ENCODE measurements at regions not wholly inside any gene's neighbourhood (a gene's known extent, or its start where the extent isn't known, plus 50 kb on each side); places are given as distances from the start of the nearest gene placed in this dataset.

DNA sequence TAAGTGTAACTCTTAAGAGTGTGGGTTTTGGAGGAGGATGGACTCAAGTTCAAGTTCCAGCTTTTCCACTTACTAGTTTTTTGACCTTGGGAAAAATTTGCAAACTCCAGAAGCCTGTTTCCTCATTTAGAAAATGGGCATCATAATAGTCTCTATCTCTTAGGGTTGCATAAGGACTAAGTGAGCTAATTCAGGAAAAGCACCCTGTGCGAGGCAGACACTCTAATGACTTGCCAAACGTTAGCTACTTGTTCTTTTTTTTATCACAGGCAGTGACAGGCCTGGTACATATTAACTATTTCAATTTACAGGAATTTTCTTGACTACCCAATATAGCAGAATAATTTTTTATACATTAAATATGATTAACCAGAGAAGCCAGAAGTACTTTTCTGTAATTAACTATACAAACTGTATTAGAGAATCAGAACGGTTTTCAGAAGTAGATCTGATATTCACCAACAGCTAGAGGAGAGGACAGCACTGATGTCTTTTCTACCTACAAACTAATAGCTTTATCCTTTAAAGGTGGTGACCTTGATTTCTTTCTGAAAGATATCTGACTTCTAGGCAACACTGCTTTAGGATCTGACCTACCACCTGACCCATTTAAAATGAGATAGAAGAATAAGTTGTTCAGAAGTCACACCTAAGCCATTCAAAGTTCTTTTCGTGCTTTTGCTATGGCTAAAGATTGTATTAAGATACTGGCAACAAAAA lies 139.6 kb upstream of the HAND2 start:
- no peak for TF ChIP-seq CTCF (IDR thresholded peaks at IDR 0.05; ENCODE audit: unreplicated experiment)
- no peak overlapping the region for H3K4me3 Mint-ChIP-seq (ENCODE audit: unreplicated experiment)

GRCh38 chr4:173661001-173661400 lies 131.0 kb upstream of the HAND2 start:
- H3K4me3 Mint-ChIP-seq (ENCODE audit: unreplicated experiment), result no peak overlapping the region
- TF ChIP-seq CTCF (IDR thresholded peaks at IDR 0.05; ENCODE audit: unreplicated experiment), result no peak
- H3K36me3 Mint-ChIP-seq (ENCODE audit: low read depth, unreplicated experiment), result no peaks in the 10 kb centered on the region
- H3K27ac Mint-ChIP-seq (ENCODE audit: unreplicated experiment), result no peak overlapping the region
- DNase-seq (ENCODE audit: low spot score), result no peak
- no peaks in the 10 kb centered on the region for H3K9me3 Mint-ChIP-seq (ENCODE audit: unreplicated experiment)
- no peaks in the 10 kb centered on the region for H3K27me3 Mint-ChIP-seq (ENCODE audit: unreplicated experiment)
- no peaks in the 10 kb centered on the region for H3K4me1 Mint-ChIP-seq (ENCODE audit: unreplicated experiment)

More for the DNA sequence above, 139.6 kb upstream of the HAND2 start:
- H3K27ac Mint-ChIP-seq (ENCODE audit: unreplicated experiment), result no peak overlapping the region
- H3K27me3 Mint-ChIP-seq (ENCODE audit: unreplicated experiment), result no peaks in the 10 kb centered on the region
- no peak for DNase-seq (ENCODE audit: low spot score)
- H3K36me3 Mint-ChIP-seq (ENCODE audit: low read depth, unreplicated experiment), result no peaks in the 10 kb centered on the region
- no peaks in the 10 kb centered on the region for H3K4me1 Mint-ChIP-seq (ENCODE audit: unreplicated experiment)
- no peaks in the 10 kb centered on the region for H3K9me3 Mint-ChIP-seq (ENCODE audit: unreplicated experiment)

- TF ChIP-seq CTCF (IDR thresholded peaks at IDR 0.05; ENCODE audit: unreplicated experiment), result no peak
- Mint-ChIP-seq H3K36me3 (ENCODE audit: low read depth, unreplicated experiment) (no peaks in the 10 kb centered on the region), H3K27ac (ENCODE audit: unreplicated experiment) (no peak overlapping the region), H3K4me1 (ENCODE audit: unreplicated experiment) (no peaks in the 10 kb centered on the region), H3K27me3 (ENCODE audit: unreplicated experiment) (no peaks in the 10 kb centered on the region), H3K4me3 (ENCODE audit: unreplicated experiment) (no peak overlapping the region), H3K9me3 (ENCODE audit: unreplicated experiment) (no peaks in the 10 kb centered on the region)
- DNase-seq (ENCODE audit: low spot score), result no peak
These were observed 126.9 kb upstream of the HAND2 start for GRCh38 chr4:173656898-173657297.

GRCh38 chr4:173652283-173652931 lies 122.4 kb upstream of the HAND2 start:
- Mint-ChIP-seq H3K27me3 (ENCODE audit: unreplicated experiment) (no peaks in the 10 kb centered on the region), H3K9me3 (ENCODE audit: unreplicated experiment) (no peaks in the 10 kb centered on the region), H3K36me3 (ENCODE audit: low read depth, unreplicated experiment) (no peaks in the 10 kb centered on the region), H3K27ac (ENCODE audit: unreplicated experiment) (no peak overlapping the region), H3K4me1 (ENCODE audit: unreplicated experiment) (no peaks in the 10 kb centered on the region), H3K4me3 (ENCODE audit: unreplicated experiment) (no peak overlapping the region)
- no peak for TF ChIP-seq CTCF (IDR thresholded peaks at IDR 0.05; ENCODE audit: unreplicated experiment)
- DNase-seq (ENCODE audit: low spot score), result no peak

GRCh38 chr4:173651651-173652282 lies 121.7 kb upstream of the HAND2 start:
- no peak for DNase-seq (ENCODE audit: low spot score)
- Mint-ChIP-seq H3K4me1 (ENCODE audit: unreplicated experiment) (no peaks in the 10 kb centered on the region), H3K9me3 (ENCODE audit: unreplicated experiment) (no peaks in the 10 kb centered on the region), H3K27me3 (ENCODE audit: unreplicated experiment) (no peaks in the 10 kb centered on the region), H3K36me3 (ENCODE audit: low read depth, unreplicated experiment) (no peaks in the 10 kb centered on the region), H3K27ac (ENCODE audit: unreplicated experiment) (no peak overlapping the region), H3K4me3 (ENCODE audit: unreplicated experiment) (no peak overlapping the region)
- no peak for TF ChIP-seq CTCF (IDR thresholded peaks at IDR 0.05; ENCODE audit: unreplicated experiment)
